HEK293 (cell line): ENCODE measurements at regions not wholly inside any gene's neighbourhood (a gene's known extent, or its start where the extent isn't known, plus 50 kb on each side); places are given as distances from the start of the nearest gene placed in this dataset.

Experiments used
- ATF2 ChIP-seq: fragments of 450-650 bp; formaldehyde crosslinking; IDR thresholded peaks from 2 replicates; pipeline ENCODE4 v1.5.1; 2016; ENCODE audit warnings: missing biosample characterization, missing genetic modification characterization, low read depth
- BCL11A ChIP-seq: fragments of 450-650 bp; formaldehyde crosslinking; IDR thresholded peaks from 2 replicates; pipeline ENCODE4 v1.5.1; 2016; ENCODE audit warnings: low read depth, missing biosample characterization, missing genetic modification characterization
- PBX3 ChIP-seq: sonication (generic); formaldehyde crosslinking; IDR thresholded peaks from 2 replicates; pipeline ENCODE4 v1.8.1; 2022; ENCODE audit warnings: mild to moderate bottlenecking, moderate library complexity, missing genetic modification reagents
- REPIN1 ChIP-seq: fragments of 450-650 bp; formaldehyde crosslinking; IDR thresholded peaks from 2 replicates; pipeline ENCODE4 v1.5.1; 2017; ENCODE audit warnings: missing biosample characterization, missing genetic modification characterization, low read depth
- SP2 ChIP-seq: fragments of 450-650 bp; formaldehyde crosslinking; IDR thresholded peaks from 2 replicates; pipeline ENCODE4 v1.5.1; 2016; ENCODE audit warnings: missing biosample characterization, missing genetic modification characterization
- ZBTB6 ChIP-seq: fragments of 450-650 bp; formaldehyde crosslinking; IDR thresholded peaks from 2 replicates; pipeline ENCODE4 v1.5.1; 2017; ENCODE audit warnings: missing biosample characterization, missing genetic modification characterization
- ZNF140 ChIP-seq: fragments of 450-650 bp; formaldehyde crosslinking; IDR thresholded peaks from 2 replicates; pipeline ENCODE4 v1.5.1; 2016; ENCODE audit warnings: missing biosample characterization, missing genetic modification characterization
- ZNF48 ChIP-seq: fragments of 450-650 bp; formaldehyde crosslinking; IDR thresholded peaks from 2 replicates; pipeline ENCODE4 v1.5.1; 2016; ENCODE audit warnings: missing biosample characterization, missing genetic modification characterization
- ZNF768 ChIP-seq: fragments of 450-650 bp; formaldehyde crosslinking; IDR thresholded peaks from 2 replicates; pipeline ENCODE4 v1.5.1; 2018; ENCODE audit warnings: missing biosample characterization, mild to moderate bottlenecking, missing genetic modification characterization
- ZNF792 ChIP-seq: fragments of 450-650 bp; formaldehyde crosslinking; IDR thresholded peaks from 2 replicates; pipeline ENCODE4 v1.5.1; 2016; ENCODE audit warnings: missing biosample characterization, missing genetic modification characterization
- TF ChIP-seq, protein P1 (sequence below): fragments of 450-650 bp; formaldehyde crosslinking; IDR thresholded peaks from 2 replicates; pipeline ENCODE4 v1.5.1; 2016; ENCODE audit warnings: missing biosample characterization, missing genetic modification characterization
- TF ChIP-seq, protein P2 (sequence below): fragments of 450-650 bp; formaldehyde crosslinking; IDR thresholded peaks from 2 replicates; pipeline ENCODE4 v1.5.1; 2016; ENCODE audit warnings: missing biosample characterization, missing genetic modification characterization
- TF ChIP-seq, protein P3 (sequence below): fragments of 450-650 bp; formaldehyde crosslinking; conservative IDR thresholded peaks from 2 replicates; pipeline ENCODE4 v1.5.1; 2016; ENCODE audit warnings: low read depth, missing biosample characterization, missing genetic modification characterization

- TF ChIP-seq, protein P1, sequence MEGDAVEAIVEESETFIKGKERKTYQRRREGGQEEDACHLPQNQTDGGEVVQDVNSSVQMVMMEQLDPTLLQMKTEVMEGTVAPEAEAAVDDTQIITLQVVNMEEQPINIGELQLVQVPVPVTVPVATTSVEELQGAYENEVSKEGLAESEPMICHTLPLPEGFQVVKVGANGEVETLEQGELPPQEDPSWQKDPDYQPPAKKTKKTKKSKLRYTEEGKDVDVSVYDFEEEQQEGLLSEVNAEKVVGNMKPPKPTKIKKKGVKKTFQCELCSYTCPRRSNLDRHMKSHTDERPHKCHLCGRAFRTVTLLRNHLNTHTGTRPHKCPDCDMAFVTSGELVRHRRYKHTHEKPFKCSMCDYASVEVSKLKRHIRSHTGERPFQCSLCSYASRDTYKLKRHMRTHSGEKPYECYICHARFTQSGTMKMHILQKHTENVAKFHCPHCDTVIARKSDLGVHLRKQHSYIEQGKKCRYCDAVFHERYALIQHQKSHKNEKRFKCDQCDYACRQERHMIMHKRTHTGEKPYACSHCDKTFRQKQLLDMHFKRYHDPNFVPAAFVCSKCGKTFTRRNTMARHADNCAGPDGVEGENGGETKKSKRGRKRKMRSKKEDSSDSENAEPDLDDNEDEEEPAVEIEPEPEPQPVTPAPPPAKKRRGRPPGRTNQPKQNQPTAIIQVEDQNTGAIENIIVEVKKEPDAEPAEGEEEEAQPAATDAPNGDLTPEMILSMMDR (tag by site-specific recombination): no peak
- TF ChIP-seq BCL11A (tag by site-specific recombination) (no peak), ZNF768 (no peak), ZNF792 (no peak), REPIN1 (tag by site-specific recombination) (no peak), PBX3 (CRISPR knock-in tag) (no peak), ZBTB6 (tag by site-specific recombination) (no peak), SP2 (tag by site-specific recombination) (no peak), ZNF48 (tag by site-specific recombination) (no peak), ZNF140 (no peak), ATF2 (tag by site-specific recombination) (no peak)
- TF ChIP-seq, protein P2, sequence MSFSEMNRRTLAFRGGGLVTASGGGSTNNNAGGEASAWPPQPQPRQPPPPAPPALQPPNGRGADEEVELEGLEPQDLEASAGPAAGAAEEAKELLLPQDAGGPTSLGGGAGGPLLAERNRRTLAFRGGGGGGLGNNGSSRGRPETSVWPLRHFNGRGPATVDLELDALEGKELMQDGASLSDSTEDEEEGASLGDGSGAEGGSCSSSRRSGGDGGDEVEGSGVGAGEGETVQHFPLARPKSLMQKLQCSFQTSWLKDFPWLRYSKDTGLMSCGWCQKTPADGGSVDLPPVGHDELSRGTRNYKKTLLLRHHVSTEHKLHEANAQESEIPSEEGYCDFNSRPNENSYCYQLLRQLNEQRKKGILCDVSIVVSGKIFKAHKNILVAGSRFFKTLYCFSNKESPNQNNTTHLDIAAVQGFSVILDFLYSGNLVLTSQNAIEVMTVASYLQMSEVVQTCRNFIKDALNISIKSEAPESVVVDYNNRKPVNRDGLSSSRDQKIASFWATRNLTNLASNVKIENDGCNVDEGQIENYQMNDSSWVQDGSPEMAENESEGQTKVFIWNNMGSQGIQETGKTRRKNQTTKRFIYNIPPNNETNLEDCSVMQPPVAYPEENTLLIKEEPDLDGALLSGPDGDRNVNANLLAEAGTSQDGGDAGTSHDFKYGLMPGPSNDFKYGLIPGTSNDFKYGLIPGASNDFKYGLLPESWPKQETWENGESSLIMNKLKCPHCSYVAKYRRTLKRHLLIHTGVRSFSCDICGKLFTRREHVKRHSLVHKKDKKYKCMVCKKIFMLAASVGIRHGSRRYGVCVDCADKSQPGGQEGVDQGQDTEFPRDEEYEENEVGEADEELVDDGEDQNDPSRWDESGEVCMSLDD (tag by site-specific recombination): no peak
- TF ChIP-seq, protein P3, sequence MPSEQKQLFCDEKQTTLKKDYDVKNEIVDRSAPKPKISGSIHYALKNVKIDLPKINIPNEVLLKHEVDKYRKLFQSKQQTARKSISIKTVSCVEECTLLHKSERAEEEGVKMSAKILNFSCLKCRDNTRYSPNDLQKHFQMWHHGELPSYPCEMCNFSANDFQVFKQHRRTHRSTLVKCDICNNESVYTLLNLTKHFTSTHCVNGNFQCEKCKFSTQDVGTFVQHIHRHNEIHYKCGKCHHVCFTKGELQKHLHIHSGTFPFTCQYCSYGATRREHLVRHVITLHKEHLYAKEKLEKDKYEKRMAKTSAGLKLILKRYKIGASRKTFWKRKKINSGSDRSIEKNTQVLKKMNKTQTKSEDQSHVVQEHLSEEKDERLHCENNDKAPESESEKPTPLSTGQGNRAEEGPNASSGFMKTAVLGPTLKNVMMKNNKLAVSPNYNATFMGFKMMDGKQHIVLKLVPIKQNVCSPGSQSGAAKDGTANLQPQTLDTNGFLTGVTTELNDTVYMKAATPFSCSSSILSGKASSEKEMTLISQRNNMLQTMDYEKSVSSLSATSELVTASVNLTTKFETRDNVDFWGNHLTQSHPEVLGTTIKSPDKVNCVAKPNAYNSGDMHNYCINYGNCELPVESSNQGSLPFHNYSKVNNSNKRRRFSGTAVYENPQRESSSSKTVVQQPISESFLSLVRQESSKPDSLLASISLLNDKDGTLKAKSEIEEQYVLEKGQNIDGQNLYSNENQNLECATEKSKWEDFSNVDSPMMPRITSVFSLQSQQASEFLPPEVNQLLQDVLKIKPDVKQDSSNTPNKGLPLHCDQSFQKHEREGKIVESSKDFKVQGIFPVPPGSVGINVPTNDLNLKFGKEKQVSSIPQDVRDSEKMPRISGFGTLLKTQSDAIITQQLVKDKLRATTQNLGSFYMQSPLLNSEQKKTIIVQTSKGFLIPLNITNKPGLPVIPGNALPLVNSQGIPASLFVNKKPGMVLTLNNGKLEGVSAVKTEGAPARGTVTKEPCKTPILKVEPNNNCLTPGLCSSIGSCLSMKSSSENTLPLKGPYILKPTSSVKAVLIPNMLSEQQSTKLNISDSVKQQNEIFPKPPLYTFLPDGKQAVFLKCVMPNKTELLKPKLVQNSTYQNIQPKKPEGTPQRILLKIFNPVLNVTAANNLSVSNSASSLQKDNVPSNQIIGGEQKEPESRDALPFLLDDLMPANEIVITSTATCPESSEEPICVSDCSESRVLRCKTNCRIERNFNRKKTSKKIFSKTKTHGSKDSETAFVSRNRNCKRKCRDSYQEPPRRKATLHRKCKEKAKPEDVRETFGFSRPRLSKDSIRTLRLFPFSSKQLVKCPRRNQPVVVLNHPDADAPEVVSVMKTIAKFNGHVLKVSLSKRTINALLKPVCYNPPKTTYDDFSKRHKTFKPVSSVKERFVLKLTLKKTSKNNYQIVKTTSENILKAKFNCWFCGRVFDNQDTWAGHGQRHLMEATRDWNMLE (tag by site-specific recombination): no peak
Observed at GRCh38 chr6:91433660-91434534, 847.0 kb upstream of the MAP3K7 start.
